ENCODE measurements at regions not wholly inside any gene's neighbourhood (a gene's known extent, or its start where the extent isn't known, plus 50 kb on each side); places are given as distances from the start of the nearest gene placed in this dataset.
A peak's percentile ranks its signal among the peaks of the same experiment; 100 is the strongest.

- DNase-seq: no peak
Observed at GRCh38 chr12:42701084-42701483, 111.5 kb upstream of the PRICKLE1 start.

GRCh38 chr12:42698213-42698612 lies 108.7 kb upstream of the PRICKLE1 start:
- DNase-seq: no peak

GRCh38 chr12:42696406-42697149 lies 107.0 kb upstream of the PRICKLE1 start:
- no peak for DNase-seq

- DNase-seq: no peak
Observed at GRCh38 chr12:42695490-42695995, 106.0 kb upstream of the PRICKLE1 start.

- no peak for DNase-seq
Observed at GRCh38 chr12:42692749-42693148, 103.2 kb upstream of the PRICKLE1 start.

GRCh38 chr12:42691991-42692557 lies 102.5 kb upstream of the PRICKLE1 start:
- DNase-seq: no peak

- DNase-seq: no peak
Observed at GRCh38 chr12:42690264-42690663, 100.7 kb upstream of the PRICKLE1 start.

GRCh38 chr12:42689699-42690098 lies 100.2 kb upstream of the PRICKLE1 start:
- no peak for DNase-seq

GRCh38 chr12:42686514-42687172 lies 97.1 kb upstream of the PRICKLE1 start:
- no peak for DNase-seq

- DNase-seq: peak; percentile 15
Observed at GRCh38 chr12:42684802-42685071, 95.2 kb upstream of the PRICKLE1 start.

- DNase-seq: no peak
Observed at GRCh38 chr12:42683933-42684801, 94.6 kb upstream of the PRICKLE1 start.

GRCh38 chr12:42683266-42683665 lies 93.7 kb upstream of the PRICKLE1 start:
- no peak for DNase-seq

GRCh38 chr12:42679466-42679865 lies 89.9 kb upstream of the PRICKLE1 start:
- no peak for DNase-seq

GRCh38 chr12:42677461-42677860 lies 87.9 kb upstream of the PRICKLE1 start:
- no peak for DNase-seq

GRCh38 chr12:42673535-42673934 lies 84.0 kb upstream of the PRICKLE1 start:
- no peak for DNase-seq

- DNase-seq: no peak
Observed at GRCh38 chr12:42670719-42671118, 81.2 kb upstream of the PRICKLE1 start.

GRCh38 chr12:42669553-42669952 lies 80.0 kb upstream of the PRICKLE1 start:
- no peak for DNase-seq

- peak; percentile 84 for DNase-seq
Observed at GRCh38 chr12:42666671-42667243, 77.2 kb upstream of the PRICKLE1 start.

- no peak for DNase-seq
Observed at GRCh38 chr12:42663621-42664020, 74.1 kb upstream of the PRICKLE1 start.

GRCh38 chr12:42660968-42661937 lies 71.7 kb upstream of the PRICKLE1 start:
- DNase-seq: peak; percentile 73

- no peak for DNase-seq
Observed at GRCh38 chr12:42660117-42660516, 70.6 kb upstream of the PRICKLE1 start.

GRCh38 chr12:42652048-42652447 lies 62.5 kb upstream of the PRICKLE1 start:
- DNase-seq: peak; percentile 22

Data from NCI-H69 (cell line).